Esophagus muscularis mucosa (tissue), 4 donors: ENCODE measurements at regions not wholly inside any gene's neighbourhood (a gene's known extent, or its start where the extent isn't known, plus 50 kb on each side); places are given as distances from the start of the nearest gene placed in this dataset.
"Not testable (repeated sequence)": the region's sequence is repeated elsewhere in the genome, so short reads cannot be mapped to it uniquely, and the experiment has no call there.

Experiments used
- DNase-seq: peaks from one replicate; pipeline ENCODE4 v3.0.0-alpha.2; 2017; ENCODE audit errors: extremely low spot score
- H3K27ac ChIP-seq, 4 donors: fragments of 200-600 bp; sonication (generic); replicated peaks in 1 of 4; 1 replicate in 3 of 4; 2 replicates in 1 of 4; pipeline ENCODE4 v1.5.1; 2016 to 2019; ENCODE audit warnings: mild to moderate bottlenecking in 1 of 4
- H3K27me3 ChIP-seq, 4 donors: fragments of 200-600 bp; sonication (generic); one replicate each; pipeline versions ENCODE4 v1.5.1 to v1.6.0; 2016 to 2019
- H3K36me3 ChIP-seq, 4 donors: fragments of 200-600 bp; sonication (generic); one replicate each; pipeline ENCODE4 v1.5.1; 2016 to 2019
- H3K4me1 ChIP-seq, 4 donors: fragments of 200-600 bp; sonication (generic); one replicate each; pipeline ENCODE4 v1.5.1; 2016 to 2019
- H3K4me3 ChIP-seq, 4 donors: fragments of 200-600 bp; sonication (generic); 1 replicate in 2 of 4; 2 replicates in 2 of 4; pipeline ENCODE4 v1.5.1; 2016 to 2019; ENCODE audit warnings: mild to moderate bottlenecking in 4 of 4, moderate library complexity in 1 of 4
- H3K9me3 ChIP-seq, 4 donors: fragments of 200-600 bp; sonication (generic); 1 replicate in 3 of 4; 2 replicates in 1 of 4; pipeline ENCODE4 v1.5.1; 2016 to 2019
- EP300 ChIP-seq: sonication (generic); formaldehyde crosslinking; IDR thresholded peaks from one replicate; pipeline ENCODE4 v1.6.1; 2017; ENCODE audit warnings: antibody characterized with exemption
- POLR2A ChIP-seq: fragments of 450-650 bp; IDR thresholded peaks from one replicate; pipeline ENCODE4 v1.6.1; 2017; ENCODE audit warnings: antibody characterized with exemption, moderate library complexity, mild to moderate bottlenecking, low read depth
- POLR2AphosphoS5 ChIP-seq, 2 donors: sonication (generic); formaldehyde crosslinking; IDR thresholded peaks; one replicate each; pipeline ENCODE4 v1.6.1; 2017; ENCODE audit warnings: antibody characterized with exemption in 2 of 2
- WGBS: methylation state at CpG from one replicate; pipeline ENCODE4 v1.1.5; 2018; 5-methylcytosine and 5-hydroxymethylcytosine counted together
- intact Hi-C: fragments of 100-400 bp; cut with DNase I; formaldehyde crosslinking; loops from one replicate; pipeline ENCODE4 v1.15.1; 2023
- TF ChIP-seq, protein P1 (sequence below), 3 experiments: fragments of 200-600 bp in 2 of 3; fragments of 450-650 bp in 1 of 3; sonication (generic) in 2 of 3; IDR thresholded peaks; one replicate each; pipeline ENCODE4 v1.5.1; 2017 to 2019; ENCODE audit warnings: antibody characterized with exemption in 3 of 3, mild to moderate bottlenecking in 2 of 3, moderate library complexity in 1 of 3

DNA sequence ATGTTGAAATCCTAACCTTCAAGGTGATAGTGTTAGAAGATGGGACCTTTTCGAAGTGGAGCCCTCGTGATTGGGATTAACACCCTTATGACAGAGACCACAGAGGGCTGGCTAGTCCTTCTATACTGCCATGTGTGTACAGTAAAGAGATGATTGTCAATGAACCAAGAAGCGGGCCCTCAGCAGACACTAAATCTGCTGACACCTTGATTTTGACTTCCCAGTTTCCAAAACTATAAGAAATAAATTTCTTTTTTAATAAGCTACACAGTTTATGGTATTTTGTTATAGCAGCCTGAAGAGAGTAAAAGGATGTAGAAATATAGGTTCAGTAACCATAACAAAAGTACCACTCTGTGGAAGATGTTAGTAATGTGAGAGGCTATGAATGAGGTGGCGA, 419.0 kb upstream of the NUDT12 start:
- Histone ChIP-seq H3K36me3 (no peaks in the 10 kb centered on the region), H3K4me3 (no peak overlapping the region), H3K9me3 (no peaks in the 10 kb centered on the region), H3K27me3 (no peaks in the 10 kb centered on the region), H3K27ac (no peak overlapping the region), H3K4me1 (no peaks in the 10 kb centered on the region)
- DNase-seq: no peak
- TF ChIP-seq EP300: no peak
- no peak for TF ChIP-seq POLR2AphosphoS5 (IDR thresholded peaks at IDR 0.05)
- TF ChIP-seq, protein P1, sequence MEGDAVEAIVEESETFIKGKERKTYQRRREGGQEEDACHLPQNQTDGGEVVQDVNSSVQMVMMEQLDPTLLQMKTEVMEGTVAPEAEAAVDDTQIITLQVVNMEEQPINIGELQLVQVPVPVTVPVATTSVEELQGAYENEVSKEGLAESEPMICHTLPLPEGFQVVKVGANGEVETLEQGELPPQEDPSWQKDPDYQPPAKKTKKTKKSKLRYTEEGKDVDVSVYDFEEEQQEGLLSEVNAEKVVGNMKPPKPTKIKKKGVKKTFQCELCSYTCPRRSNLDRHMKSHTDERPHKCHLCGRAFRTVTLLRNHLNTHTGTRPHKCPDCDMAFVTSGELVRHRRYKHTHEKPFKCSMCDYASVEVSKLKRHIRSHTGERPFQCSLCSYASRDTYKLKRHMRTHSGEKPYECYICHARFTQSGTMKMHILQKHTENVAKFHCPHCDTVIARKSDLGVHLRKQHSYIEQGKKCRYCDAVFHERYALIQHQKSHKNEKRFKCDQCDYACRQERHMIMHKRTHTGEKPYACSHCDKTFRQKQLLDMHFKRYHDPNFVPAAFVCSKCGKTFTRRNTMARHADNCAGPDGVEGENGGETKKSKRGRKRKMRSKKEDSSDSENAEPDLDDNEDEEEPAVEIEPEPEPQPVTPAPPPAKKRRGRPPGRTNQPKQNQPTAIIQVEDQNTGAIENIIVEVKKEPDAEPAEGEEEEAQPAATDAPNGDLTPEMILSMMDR (IDR thresholded peaks at IDR 0.05): no peak
- no peak for TF ChIP-seq POLR2A
- intact Hi-C loops: no loop called here
- WGBS: 82% methylated on average over 4 of the region's 4 CpGs

DNA sequence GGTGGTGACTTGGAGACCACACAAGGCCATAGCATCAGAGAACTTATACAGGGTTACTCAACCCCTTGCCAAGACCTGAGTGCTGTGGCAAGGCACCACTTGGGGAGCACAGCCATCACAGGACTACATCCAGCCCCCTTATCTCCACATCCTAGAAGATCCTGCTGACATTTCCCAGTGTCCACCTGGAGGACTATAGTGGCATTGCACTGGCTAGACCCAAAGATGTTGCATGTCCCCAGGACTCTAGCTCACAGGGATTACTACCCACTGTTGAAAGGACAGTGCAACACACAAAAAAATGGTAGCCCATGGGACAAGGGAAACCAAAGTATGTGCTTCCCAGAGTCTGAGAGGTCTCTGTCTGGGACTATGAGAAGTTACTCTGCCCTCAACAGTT, 411.1 kb upstream of the NUDT12 start:
- no peak for DNase-seq
- Histone ChIP-seq H3K4me3 (no peak overlapping the region), H3K36me3 (no peaks in the 10 kb centered on the region), H3K9me3 (peaks cover 0 to 15% (median 2%) of the 10 kb centered on the region in 4 donors), H3K27ac (no peak overlapping the region), H3K4me1 (no peaks in the 10 kb centered on the region), H3K27me3 (no peaks in the 10 kb centered on the region)
- TF ChIP-seq, protein P1 (IDR thresholded peaks at IDR 0.05): no peak
- TF ChIP-seq POLR2A (no peak), POLR2AphosphoS5 (IDR thresholded peaks at IDR 0.05) (no peak), EP300 (no peak)
- intact Hi-C loops: no loop called here

DNA sequence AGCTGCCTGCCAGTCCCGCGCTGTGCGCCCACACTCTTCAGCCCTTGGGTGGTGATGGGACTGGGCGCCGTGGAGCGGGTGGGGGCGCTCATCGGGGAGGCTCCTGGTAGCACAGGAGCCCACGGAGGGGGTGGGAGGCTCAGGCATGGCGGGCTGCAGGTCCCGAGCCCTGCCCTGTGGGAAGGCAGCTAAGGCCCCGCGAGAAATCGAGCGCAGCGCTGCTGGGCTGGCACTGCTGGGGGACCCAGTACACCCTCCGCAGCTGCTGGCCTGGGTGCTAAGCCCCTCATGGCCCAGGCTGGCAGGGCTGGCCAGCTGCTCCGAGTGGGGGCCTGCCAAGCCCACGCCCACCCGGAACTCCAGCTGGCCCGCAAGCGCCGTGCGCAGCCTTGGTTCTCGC, 403.7 kb upstream of the NUDT12 start:
- H3K4me3 ChIP-seq, H3K27ac ChIP-seq, H3K27me3 ChIP-seq, DNase-seq, intact Hi-C loops, H3K36me3 ChIP-seq, H3K4me1 ChIP-seq: not testable (repeated sequence)
- 100% methylated on average over 8 of the region's 25 CpGs for whole genome bisulfite sequencing
- H3K9me3 ChIP-seq: peaks cover 0 to 19% (median 11%) of the 10 kb centered on the region in 4 donors

DNA sequence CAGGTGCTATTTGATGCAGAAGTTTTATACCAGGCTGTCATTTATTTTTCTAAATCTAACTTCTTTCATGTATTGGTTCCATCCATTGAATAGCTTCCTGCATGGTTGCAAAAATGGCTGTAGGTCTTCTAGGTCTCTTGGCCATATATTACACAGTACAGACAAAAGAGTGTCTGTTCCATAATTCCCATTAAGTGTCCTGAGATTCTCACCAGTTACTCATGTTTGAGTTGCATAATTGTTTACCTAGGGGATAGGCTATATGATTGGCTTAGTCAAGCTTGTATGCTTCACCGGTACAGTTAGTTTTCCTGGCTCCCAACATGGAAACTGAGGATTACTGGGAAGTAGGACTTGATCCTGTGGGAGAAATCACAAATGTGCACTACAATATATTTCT, 399.4 kb upstream of the NUDT12 start:
- 92% methylated on average over 1 of the region's 1 CpG for WGBS
- TF ChIP-seq POLR2A: no peak
- TF ChIP-seq, protein P1 (IDR thresholded peaks at IDR 0.05): no peak
- no peak for TF ChIP-seq POLR2AphosphoS5 (IDR thresholded peaks at IDR 0.05)
- TF ChIP-seq EP300: no peak

DNA sequence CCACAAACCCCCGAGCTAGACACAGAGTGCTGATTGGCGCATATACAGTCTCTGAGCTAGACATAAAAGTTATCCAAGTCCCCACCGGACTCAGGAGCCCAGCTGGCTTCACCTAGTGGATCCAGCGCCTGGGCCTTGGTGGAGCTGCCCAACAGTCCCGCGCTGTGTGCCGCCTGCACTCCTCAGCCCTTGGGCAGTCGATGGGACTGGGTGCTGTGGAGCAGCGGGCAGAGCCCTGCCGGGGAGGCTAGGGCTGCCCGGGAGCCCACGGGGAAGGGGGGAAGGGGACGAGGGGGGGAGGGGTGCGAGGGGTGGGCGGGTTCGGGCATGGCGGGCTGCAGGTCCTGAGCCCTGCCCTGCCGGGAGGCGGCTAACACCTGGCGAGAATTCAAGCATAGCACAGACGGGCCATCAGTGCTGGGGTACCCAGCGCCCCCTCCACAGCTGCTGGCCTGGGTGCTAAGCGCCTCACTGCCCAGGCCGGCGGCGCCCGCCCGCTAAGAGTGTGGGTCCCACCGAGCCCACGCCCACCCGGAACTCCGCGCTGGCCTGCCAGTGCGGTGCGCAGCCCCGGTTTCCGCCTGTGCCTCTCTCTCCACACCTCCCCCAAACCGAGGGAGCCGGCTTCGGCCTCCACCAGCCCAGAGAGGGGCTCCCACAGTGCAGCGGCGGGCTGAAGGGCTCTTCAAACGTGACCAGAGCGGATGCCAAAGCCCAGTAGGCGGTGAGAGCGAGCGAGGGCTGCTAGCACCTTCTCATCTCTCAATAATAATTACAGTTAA, 391.2 kb upstream of the NUDT12 start:
- 88% methylated on average over 11 of the region's 47 CpGs for WGBS
- intact Hi-C loops: no loop called here
- H3K27ac ChIP-seq: no peak overlapping the region
- no peak for DNase-seq
- TF ChIP-seq, protein P1 (IDR thresholded peaks at IDR 0.05): no peak
- TF ChIP-seq EP300 (no peak), POLR2AphosphoS5 (IDR thresholded peaks at IDR 0.05) (no peak), POLR2A (no peak)
- H3K4me1 ChIP-seq: no peaks in the 10 kb centered on the region
- no peak overlapping the region for H3K4me3 ChIP-seq
- no peaks in the 10 kb centered on the region for H3K27me3 ChIP-seq
- no peaks in the 10 kb centered on the region for H3K36me3 ChIP-seq
- peaks cover 0 to 5% (median 0%) of the 10 kb centered on the region in 4 donors for H3K9me3 ChIP-seq

More for the DNA sequence above, 399.4 kb upstream of the NUDT12 start:
- Histone ChIP-seq H3K4me1 (no peaks in the 10 kb centered on the region), H3K27ac (no peak overlapping the region), H3K36me3 (no peaks in the 10 kb centered on the region), H3K4me3 (no peak overlapping the region), H3K9me3 (peaks cover 0 to 8% (median 4%) of the 10 kb centered on the region in 4 donors), H3K27me3 (no peaks in the 10 kb centered on the region)
- no peak for DNase-seq
- intact Hi-C loops: no loop called here
